Hepatocyte (in vitro differentiated cells): ENCODE measurements at regions not wholly inside any gene's neighbourhood (a gene's known extent, or its start where the extent isn't known, plus 50 kb on each side); places are given as distances from the start of the nearest gene placed in this dataset.

Experiments used
- DNase-seq: peaks from one replicate; pipeline ENCODE4 v3.0.0-alpha.2; 2016; ENCODE audit warnings: low spot score
- H2AFZ ChIP-seq: fragments of 200-600 bp; sonication (generic); 2 replicates; pipeline ENCODE4 v1.6.0; 2016; ENCODE audit warnings: antibody characterized with exemption, mild to moderate bottlenecking
- H3K27ac ChIP-seq: fragments of 200-600 bp; sonication (generic); 2 replicates; pipeline ENCODE4 v1.5.1; 2016; ENCODE audit warnings: mild to moderate bottlenecking
- H3K27me3 ChIP-seq: fragments of 200-600 bp; sonication (generic); 2 replicates; pipeline ENCODE4 v1.6.1; 2016
- H3K36me3 ChIP-seq: fragments of 200-600 bp; sonication (generic); replicated peaks from 2 replicates; pipeline ENCODE4 v1.5.1; 2016; ENCODE audit warnings: low read depth; ENCODE audit not compliant: insufficient read depth
- H3K4me1 ChIP-seq: fragments of 200-600 bp; sonication (generic); 2 replicates; pipeline ENCODE4 v1.5.1; 2016; ENCODE audit warnings: mild to moderate bottlenecking, moderate library complexity; ENCODE audit not compliant: insufficient read depth
- H3K4me2 ChIP-seq: fragments of 200-600 bp; sonication (generic); 2 replicates; pipeline ENCODE4 v1.6.0; 2016
- H3K4me3 ChIP-seq: fragments of 200-600 bp; sonication (generic); 2 replicates; pipeline ENCODE4 v1.5.1; 2016; ENCODE audit warnings: mild to moderate bottlenecking
- H3K79me2 ChIP-seq: fragments of 200-600 bp; sonication (generic); 2 replicates; pipeline ENCODE4 v1.6.0; 2017; ENCODE audit warnings: mild to moderate bottlenecking
- H3K9me2 ChIP-seq: fragments of 200-600 bp; sonication (generic); replicated peaks from 2 replicates; pipeline ENCODE4 v1.6.0; 2017; ENCODE audit warnings: mild to moderate bottlenecking; ENCODE audit not compliant: insufficient read depth
- H3K9me3 ChIP-seq: fragments of 200-600 bp; sonication (generic); 2 replicates; pipeline ENCODE4 v1.5.1; 2016; ENCODE audit warnings: low read depth, mild to moderate bottlenecking
- H4K20me1 ChIP-seq: fragments of 200-600 bp; sonication (generic); 2 replicates; pipeline ENCODE4 v1.6.0; 2016; ENCODE audit warnings: mild to moderate bottlenecking; ENCODE audit not compliant: insufficient read depth, poor library complexity, severe bottlenecking
- CTCF ChIP-seq: fragments of 200-600 bp; sonication (generic); IDR thresholded peaks from 2 replicates; pipeline ENCODE4 v1.5.1; 2016; ENCODE audit warnings: antibody characterized with exemption, mild to moderate bottlenecking; ENCODE audit not compliant: poor library complexity
- EZH2 ChIP-seq: fragments of 200-600 bp; sonication (generic); IDR thresholded peaks from 2 replicates; pipeline ENCODE4 v1.6.1; 2016; ENCODE audit warnings: antibody characterized with exemption, mild to moderate bottlenecking, borderline replicate concordance
- EZH2phosphoT487 ChIP-seq: fragments of 200-600 bp; sonication (generic); IDR thresholded peaks from one replicate; pipeline ENCODE4 v1.6.1; 2018; ENCODE audit warnings: antibody characterized with exemption, mild to moderate bottlenecking, low read depth, moderate library complexity; ENCODE audit not compliant: unreplicated experiment, severe bottlenecking
- WGBS: methylation state at CpG from one replicate; pipeline ENCODE4 v1.1.6; 2016; ENCODE audit warnings: low lambda C conversion rate; ENCODE audit errors: missing lambda C conversion rate; 5-methylcytosine and 5-hydroxymethylcytosine counted together

- no peak overlapping the region for H3K4me2 ChIP-seq
- H3K9me2 ChIP-seq, result no peaks in the 10 kb centered on the region
- H3K27ac ChIP-seq, result no peak overlapping the region
- TF ChIP-seq EZH2 (no peak), CTCF (no peak), EZH2phosphoT487 (no peak)
- DNase-seq, result no peak
- no peaks in the 10 kb centered on the region for H3K79me2 ChIP-seq
- H4K20me1 ChIP-seq, result no peaks in the 10 kb centered on the region
- H3K9me3 ChIP-seq, result peaks cover 3% of the 10 kb centered on the region
- 91% methylated on average over 3 of the region's 3 CpGs for WGBS
- H3K27me3 ChIP-seq, result peaks cover 7% of the 10 kb centered on the region
- H3K4me3 ChIP-seq, result no peak overlapping the region
- H3K4me1 ChIP-seq, result peaks cover 7% of the 10 kb centered on the region
- H2AFZ ChIP-seq, result no peak overlapping the region
- H3K36me3 ChIP-seq, result no peaks in the 10 kb centered on the region
Measured at GRCh38 chr5:133830911-133831310, 137.5 kb downstream of the C5orf15 start.

GRCh38 chr5:133830281-133830680 lies 138.1 kb downstream of the C5orf15 start:
- Histone ChIP-seq H3K4me2 (no peak overlapping the region), H4K20me1 (no peaks in the 10 kb centered on the region), H3K9me2 (no peaks in the 10 kb centered on the region), H3K27ac (no peak overlapping the region), H3K9me3 (no peaks in the 10 kb centered on the region), H3K4me3 (no peak overlapping the region), H3K79me2 (no peaks in the 10 kb centered on the region), H3K27me3 (peaks cover 7% of the 10 kb centered on the region), H2AFZ (no peak overlapping the region), H3K36me3 (no peaks in the 10 kb centered on the region), H3K4me1 (peaks cover 7% of the 10 kb centered on the region)
- DNase-seq, result no peak
- 95% methylated on average over 3 of the region's 3 CpGs for WGBS
- TF ChIP-seq CTCF (no peak), EZH2phosphoT487 (no peak), EZH2 (no peak)

GRCh38 chr5:133829786-133830185 lies 138.6 kb downstream of the C5orf15 start:
- no peak overlapping the region for H3K4me2 ChIP-seq
- H3K4me3 ChIP-seq, result no peak overlapping the region
- 97% methylated on average over 3 of the region's 3 CpGs for WGBS
- no peak for TF ChIP-seq EZH2phosphoT487
- TF ChIP-seq EZH2, result no peak
- no peak for TF ChIP-seq CTCF
- no peaks in the 10 kb centered on the region for H3K36me3 ChIP-seq
- H3K27me3 ChIP-seq, result peaks cover 7% of the 10 kb centered on the region
- H2AFZ ChIP-seq, result no peak overlapping the region
- no peak overlapping the region for H3K27ac ChIP-seq
- H3K9me2 ChIP-seq, result no peaks in the 10 kb centered on the region
- H3K4me1 ChIP-seq, result peaks cover 7% of the 10 kb centered on the region
- DNase-seq, result no peak
- H3K9me3 ChIP-seq, result no peaks in the 10 kb centered on the region
- H3K79me2 ChIP-seq, result no peaks in the 10 kb centered on the region
- H4K20me1 ChIP-seq, result no peaks in the 10 kb centered on the region

DNA sequence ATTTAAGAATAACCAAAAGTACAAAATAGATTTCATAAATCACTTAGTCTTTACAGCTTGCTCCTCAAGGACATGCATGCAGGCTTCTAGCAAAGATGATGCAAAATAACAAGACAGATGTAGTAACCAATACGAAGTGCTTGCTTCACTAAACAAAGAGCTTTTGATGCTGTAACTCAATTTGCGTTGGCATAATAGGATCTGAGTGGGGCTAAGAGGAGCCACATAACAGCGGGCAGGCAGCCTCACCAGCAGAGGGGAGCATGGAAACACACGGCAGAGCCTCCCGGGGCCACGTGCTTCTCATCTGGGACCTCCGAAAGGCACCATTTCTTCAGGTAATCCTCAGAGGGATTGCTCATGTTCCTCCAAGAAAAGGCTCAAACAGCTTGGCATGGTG lies 139.7 kb downstream of the C5orf15 start:
- no peak for TF ChIP-seq EZH2
- no peak for TF ChIP-seq CTCF
- no peak for TF ChIP-seq EZH2phosphoT487
- 86% methylated on average over 7 of the region's 7 CpGs for WGBS
- H3K4me2 ChIP-seq, result no peak overlapping the region
- H3K27me3 ChIP-seq, result peaks cover 3% of the 10 kb centered on the region
- H4K20me1 ChIP-seq, result no peaks in the 10 kb centered on the region
- H3K36me3 ChIP-seq, result no peaks in the 10 kb centered on the region
- H3K4me1 ChIP-seq, result peaks cover 7% of the 10 kb centered on the region
- H2AFZ ChIP-seq, result no peak overlapping the region
- no peaks in the 10 kb centered on the region for H3K9me2 ChIP-seq
- no peak for DNase-seq
- H3K9me3 ChIP-seq, result no peaks in the 10 kb centered on the region
- H3K4me3 ChIP-seq, result no peak overlapping the region
- no peak overlapping the region for H3K27ac ChIP-seq
- no peaks in the 10 kb centered on the region for H3K79me2 ChIP-seq
